GM12874 (cell line): ENCODE measurements at regions not wholly inside any gene's neighbourhood (a gene's known extent, or its start where the extent isn't known, plus 50 kb on each side); places are given as distances from the start of the nearest gene placed in this dataset.

Source experiments
- CTCF ChIP-seq: IDR thresholded peaks from 2 replicates; pipeline ENCODE4 v1.5.1; 2011; ENCODE audit warnings: low read depth, mild to moderate bottlenecking, control low read depth, low read length, moderate library complexity; ENCODE audit not compliant: insufficient read depth

- TF ChIP-seq CTCF = no peak
These were observed 965.4 kb upstream of the TMPRSS15 start for GRCh38 chr21:19368944-19369343.

GRCh38 chr21:19392390-19392789 is 988.8 kb upstream of the TMPRSS15 start:
- no peak for TF ChIP-seq CTCF

- no peak for TF ChIP-seq CTCF
These were observed 996.7 kb upstream of the TMPRSS15 start for GRCh38 chr21:19400223-19400770.

- no peak for TF ChIP-seq CTCF
These were observed 999.3 kb upstream of the TMPRSS15 start for GRCh38 chr21:19402870-19403269.

- no peak for TF ChIP-seq CTCF
These were observed 1001.7 kb upstream of the TMPRSS15 start for GRCh38 chr21:19405326-19405725.

GRCh38 chr21:19420565-19420964 is 1017.0 kb upstream of the TMPRSS15 start:
- no peak for TF ChIP-seq CTCF

GRCh38 chr21:19433623-19434022 is 1030.0 kb upstream of the TMPRSS15 start:
- no peak for TF ChIP-seq CTCF
